M059J (cell line): ENCODE measurements at regions not wholly inside any gene's neighbourhood (a gene's known extent, or its start where the extent isn't known, plus 50 kb on each side); places are given as distances from the start of the nearest gene placed in this dataset.

ENCODE experiments used
- DNase-seq: peaks from one replicate; pipeline ENCODE4 v3.0.0-alpha.2; 2012; ENCODE audit warnings: low read depth

DNA sequence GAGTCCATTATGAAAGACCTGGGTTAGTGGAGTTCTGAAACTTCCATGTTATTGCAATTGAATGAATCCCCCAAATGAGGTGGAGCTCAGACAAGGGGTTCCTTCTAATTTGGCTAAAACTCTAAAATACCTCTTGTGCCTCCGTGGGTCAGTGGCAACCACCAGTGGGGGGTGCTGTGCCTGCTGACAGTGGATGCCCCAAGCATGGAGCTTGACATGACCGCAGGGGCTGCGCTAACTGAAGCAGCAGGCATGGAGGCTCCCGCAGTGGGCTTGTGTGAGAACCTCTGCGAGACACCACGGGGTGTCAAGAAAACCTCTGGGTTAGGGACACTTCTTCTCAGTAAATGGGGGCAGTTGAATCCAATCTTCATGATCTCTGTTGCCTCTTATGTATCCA lies 200.5 kb downstream of the DRD1 start:
- DNase-seq = no peak

DNA sequence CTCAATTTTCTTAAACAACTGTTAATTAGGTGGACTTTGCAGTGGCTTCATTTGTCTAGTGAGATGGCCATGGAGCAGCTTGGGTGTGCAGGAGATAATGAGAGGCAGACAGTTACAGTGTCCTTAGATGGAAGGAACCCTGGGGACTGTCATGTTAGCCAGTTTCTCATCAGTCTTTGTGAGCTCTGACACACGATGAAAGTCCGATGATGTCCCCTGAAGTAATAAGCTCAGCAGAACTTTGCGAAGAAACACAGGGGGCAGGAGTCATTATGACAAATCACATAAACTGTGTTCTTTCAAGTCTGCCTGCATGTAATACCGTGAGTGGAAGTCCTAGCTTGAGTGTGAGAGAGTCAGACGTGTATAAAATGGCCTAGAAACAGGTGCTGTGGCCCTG lies 201.8 kb downstream of the DRD1 start:
- DNase-seq = no peak

DNA sequence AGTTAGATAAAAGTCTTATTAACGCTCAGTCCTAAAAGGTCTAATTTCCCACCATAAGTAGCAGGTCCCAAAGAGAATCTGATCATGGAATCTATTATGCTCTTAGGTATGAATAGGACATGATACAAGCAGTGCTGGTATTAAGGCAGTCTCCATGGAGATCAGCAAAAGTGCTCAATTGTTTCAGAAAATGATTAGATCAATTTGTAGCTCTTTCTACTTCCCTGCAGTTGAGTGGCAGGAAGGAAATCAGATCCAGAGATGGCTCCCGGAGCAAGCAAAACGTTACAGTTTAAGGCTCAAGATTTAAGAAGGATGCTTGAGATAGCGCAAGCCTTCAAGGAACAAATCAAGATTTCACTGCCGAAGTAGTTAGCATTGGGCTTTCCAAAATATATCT lies 205.7 kb downstream of the DRD1 start:
- DNase-seq = no peak

DNA sequence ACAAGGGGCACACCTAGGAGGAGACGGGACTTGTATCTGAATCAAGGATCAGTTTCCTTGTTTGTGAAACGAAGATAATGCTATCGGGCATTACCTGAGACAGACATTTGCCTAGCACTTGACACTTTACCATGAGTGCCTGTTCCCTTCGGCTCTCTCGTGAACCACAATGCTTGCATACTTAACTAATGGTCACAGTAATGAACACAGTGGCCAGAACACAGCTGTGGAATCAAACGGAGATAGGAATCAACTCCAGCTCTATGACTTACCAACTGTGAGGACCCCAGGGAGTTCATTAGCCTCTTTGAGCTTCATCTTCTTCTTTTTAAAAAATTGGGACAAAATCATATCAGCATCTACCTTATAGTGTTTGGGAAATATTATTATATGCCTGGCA lies 207.8 kb downstream of the DRD1 start:
- no peak for DNase-seq

DNA sequence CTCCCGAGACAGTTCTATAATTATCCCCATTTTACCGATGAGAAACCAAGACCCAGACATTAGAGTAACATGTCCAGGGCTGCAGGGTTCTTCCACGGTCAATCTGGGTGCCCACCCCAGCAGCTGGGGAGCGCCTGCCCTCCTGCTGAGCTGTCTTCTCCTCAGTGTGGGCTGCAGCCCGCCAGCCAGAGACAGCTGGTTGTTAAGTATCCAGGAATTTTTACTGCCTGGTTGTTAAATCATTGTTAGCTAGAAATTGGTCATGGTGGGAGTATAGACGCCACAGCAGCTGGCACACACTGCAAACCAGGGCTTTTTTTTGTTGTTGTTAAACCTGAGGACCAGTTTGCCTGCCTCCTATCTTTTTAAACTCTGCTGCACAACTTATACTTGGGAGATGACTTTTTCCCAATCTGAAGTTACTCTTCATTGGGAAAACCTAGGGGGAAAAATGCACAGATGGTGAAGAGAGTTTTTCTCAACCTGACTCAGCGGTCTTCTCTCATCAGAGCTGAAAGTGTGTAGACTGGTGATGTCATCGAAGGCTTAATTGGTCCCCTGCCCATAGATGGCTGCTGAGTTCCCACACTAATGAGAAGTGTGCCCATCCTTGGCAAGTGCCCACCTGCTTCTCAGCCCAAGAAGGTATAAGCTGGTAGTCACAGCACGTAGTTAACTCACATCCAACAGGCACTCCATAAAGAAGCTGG lies 208.6 kb downstream of the DRD1 start:
- peak; percentile 67 for DNase-seq

DNA sequence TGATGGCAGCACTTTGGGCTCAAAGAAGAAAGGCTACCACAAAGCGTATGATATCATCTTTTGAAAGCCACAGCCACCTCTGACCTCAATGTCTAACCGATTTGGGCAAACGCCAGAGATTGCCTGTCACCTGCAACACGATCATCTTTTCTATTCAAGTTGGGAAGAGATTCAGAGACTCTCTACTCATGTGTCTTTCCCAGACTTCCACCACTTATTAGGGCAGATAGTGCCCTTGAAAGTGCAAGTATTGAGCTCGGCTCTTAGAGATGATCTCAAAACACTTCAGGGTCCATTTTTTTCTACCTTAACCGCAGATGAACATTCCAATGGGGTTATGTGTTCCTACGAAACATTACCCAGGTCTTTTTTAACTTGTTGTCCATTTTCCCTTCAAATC lies 213.7 kb downstream of the DRD1 start:
- DNase-seq = peak; percentile 81

DNA sequence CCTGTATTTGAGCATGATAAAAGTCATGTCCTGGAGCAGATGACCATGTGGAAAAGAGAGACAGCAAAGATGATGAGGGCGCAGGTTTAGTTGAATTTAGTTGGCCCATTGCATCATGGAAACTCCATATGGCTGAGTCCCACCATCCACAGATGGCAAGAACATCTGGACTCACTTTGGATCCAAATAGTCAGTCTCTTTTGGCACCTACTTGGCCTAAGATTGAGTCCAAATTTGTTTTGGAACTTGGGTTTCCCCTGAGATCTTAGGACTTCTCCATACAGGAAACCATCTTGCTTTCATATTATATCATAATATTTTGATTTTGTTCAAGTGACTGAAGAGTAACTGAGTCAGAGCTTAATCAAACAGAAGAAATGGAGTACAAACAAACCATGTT lies 217.5 kb downstream of the DRD1 start:
- DNase-seq = no peak

DNA sequence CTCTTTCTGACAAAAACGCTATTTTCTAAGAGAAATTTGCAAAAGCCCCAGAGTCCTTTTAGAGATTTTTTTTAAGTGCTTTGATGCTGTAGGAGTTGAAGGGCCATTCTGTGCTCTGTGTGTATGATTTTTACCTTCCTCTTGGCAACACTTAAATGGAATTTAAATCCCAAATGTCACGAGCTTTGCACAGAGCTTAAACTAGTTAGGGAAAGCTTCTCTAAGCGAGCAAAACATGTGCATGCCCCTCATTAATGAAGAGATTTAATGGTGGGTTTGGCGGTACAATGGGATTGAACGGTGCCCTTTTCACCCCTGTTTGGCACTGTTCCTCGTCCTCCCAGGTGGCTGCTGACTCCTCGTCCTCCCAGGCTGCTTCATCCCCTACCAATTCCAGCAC lies 220.7 kb downstream of the DRD1 start:
- no peak for DNase-seq

DNA sequence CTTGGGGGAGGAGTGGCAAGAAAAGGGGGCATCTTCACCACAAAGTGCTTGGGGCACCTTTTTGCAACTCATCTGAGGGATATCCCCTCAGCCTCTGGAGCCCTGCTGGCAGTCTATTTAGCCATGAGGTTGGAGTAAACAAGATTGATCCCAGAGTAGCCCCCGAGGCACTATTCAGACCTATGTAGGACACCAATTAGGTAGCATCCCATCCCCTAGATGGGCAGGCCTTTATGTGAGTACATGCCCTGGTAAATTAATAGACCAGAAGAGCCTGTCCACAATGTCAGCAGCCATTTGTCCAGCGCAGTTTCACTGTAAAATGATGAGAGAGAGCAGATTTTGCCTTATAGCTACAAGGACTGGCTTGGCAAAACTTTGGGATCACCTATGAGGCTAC lies 221.4 kb downstream of the DRD1 start:
- no peak for DNase-seq

DNA sequence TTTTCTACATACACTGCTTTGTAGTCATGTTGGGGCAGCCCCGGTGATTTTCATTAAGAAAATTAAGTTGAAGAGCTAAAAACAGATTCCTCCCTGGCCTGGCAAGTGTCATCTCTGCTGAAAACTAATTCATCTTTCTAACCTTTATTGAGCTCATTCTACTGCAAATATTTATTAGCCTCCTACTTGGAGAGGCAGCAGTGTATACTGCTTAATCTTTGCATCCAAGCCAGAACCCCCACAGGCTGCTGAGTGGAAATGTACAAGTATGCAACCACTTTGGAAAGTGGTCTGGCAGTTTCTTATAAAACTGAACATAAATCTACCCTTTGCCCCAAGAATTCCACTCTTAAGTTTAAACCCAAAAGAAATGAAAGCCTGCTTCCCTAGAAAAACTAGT lies 223.4 kb downstream of the DRD1 start:
- no peak for DNase-seq

DNA sequence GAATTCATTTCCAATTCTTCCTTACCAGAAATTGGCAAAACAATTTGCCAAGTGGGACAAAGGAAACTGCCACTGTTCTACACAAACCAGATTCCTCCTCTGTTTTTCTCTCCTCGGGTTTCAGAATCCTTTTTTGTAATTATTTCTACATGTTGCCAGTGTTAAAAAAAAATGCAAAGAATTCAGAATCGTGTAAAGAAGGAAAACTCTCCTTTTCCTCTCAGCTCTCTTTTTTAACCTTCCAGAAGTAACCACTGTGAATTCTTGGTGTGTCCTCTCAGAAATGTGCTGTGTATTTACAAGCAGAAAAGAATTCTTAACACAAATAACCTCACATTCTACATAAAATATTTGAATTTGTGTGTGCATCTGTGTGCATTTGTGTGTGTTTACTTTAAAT lies 224.6 kb downstream of the DRD1 start:
- no peak for DNase-seq

DNA sequence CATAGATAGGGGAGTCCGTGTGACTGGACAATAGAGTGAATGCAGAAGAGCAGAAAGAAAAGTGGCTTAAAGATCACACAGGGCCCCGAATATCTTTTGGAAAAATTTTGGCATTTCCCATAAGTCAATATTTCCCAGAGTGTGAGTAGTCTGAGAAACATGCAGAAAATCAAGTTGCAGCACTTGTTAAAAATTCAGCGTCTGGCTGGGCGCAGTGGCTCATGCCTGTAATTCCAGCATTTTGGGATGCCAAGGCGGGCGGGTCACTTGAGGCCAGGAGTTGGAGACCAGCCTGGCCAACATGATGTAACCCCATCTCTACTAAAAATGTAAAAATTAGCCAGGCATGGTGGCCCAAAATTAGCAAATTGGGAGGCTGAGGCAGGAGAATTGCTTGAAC lies 227.0 kb downstream of the DRD1 start:
- peak; percentile 76 for DNase-seq

DNA sequence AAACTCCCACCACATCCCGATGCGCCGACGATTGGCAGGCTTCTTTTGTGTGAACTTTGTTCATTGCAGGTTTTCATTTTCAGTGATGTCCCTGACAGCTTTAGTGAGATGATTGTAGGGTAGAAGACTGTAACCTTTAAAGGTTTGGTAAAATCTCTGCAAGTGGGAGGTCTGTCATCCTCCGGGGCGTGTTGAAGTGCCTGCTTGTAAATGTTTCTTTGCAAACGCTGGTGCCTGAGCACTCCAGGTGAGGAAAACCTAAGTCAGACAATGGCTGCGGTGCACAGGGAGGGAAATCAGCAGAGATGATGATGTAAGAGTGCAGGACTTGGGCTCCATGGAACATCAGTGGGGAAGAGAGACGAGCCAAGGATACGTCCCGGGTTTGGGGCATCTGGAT lies 228.1 kb downstream of the DRD1 start:
- DNase-seq = no peak

DNA sequence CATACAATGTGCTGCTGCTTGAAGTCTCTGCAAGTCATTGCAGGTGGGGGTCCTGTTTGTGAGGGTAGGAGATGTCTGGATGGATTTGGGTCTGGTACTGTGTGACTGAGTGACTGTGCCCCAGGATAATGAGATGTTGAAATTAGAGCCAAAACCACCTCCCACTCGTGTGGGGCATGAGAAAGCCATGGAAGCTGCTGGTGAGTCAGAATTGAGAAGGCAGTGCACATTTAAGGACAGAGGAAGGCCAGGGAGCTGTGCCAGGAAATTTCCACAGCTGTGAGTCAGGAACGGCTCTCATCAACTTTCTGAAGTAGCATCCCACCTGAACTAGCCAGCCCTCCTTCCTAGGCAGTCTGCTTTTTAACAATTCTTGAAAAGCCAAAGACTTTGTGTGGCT lies 229.8 kb downstream of the DRD1 start:
- peak; percentile 98 for DNase-seq

DNA sequence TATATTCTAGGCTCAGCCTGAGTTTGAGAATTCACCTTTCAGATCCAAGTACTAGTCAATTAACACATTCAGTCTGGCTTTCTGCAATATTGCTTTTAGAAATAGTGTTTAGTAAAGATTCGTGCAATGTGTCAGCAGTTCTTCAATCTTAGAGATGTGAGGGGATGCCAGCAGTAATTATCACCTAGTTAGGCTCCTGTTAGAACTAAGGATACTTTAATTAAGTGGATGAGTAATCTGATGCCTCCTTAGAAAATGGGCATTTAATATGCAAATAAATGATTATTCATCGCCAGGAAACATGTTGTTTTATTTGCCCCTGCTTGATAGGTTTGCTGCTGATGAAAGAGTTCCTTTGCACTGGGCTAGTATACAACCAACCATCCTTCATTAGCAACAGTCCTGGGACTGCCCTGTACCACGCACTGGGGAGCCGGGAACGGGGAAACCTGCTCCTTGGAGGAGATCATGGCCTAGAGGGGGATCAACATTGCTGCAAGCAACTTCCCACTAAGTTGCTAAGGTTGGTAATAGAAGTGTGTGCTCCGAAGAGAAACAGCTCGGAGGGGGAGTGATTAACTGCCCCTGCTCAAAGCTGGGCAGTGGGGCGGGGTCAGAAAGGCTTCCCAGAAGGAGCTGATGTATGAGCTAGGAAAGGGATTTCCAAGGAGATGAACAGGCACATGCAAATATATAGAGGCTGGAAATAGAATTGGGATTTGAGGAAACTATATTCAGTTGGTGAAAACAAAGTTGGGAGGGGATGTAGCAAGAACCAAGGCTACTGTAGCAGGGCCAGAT lies 231.8 kb downstream of the DRD1 start:
- no peak for DNase-seq

DNA sequence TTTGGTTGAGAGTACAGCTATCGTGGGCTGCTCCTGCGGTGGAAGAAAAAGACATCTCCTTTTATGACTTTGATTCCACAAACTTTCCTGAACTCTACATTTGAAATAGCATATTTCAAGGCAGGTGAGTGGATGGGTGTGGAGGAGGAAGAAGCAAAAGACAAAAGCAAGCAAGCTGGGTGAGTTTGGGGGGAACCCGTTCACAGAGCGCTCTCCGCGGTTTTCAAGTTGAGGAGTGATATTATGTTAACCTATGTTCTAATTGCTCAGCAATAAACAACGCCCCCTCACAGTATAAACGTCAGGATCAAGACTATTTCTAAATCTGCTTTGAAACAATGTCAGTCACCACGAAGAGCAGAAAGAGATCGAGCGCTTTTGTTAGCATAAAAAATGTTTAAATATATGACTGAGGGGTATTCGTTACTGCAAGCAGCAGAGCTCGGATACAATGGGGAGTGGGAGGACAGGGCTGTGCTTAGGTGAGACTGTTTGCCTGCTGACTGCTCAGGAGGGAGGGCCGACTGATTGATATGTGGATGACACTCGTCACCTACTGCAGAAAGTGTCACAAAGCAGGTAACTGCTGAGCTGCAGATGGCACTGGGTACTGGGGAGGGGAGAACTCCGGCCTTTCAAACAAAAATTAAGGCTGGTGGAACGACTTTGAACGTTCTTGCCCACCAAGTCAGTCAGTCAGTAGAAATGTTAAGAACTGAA lies 236.5 kb downstream of the DRD1 start:
- no peak for DNase-seq

DNA sequence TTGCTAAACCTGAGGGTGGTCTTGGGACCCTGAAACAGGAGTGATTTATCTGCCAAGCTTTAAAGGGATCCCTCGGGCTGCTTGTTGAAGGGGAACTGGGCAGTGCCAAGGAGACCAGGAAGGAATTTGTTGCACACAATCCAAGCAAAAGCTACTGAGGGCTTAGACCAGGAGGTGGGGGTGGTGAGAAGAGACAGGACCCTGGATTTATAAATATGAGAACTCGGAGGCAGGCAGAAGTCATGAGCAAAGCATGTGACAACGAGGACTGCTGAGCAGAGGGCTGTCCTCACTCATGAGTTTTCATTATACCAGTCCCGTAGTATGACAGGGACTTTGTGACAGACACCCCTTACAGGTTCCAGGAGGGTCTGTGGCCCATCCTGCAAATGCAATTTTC lies 237.3 kb downstream of the DRD1 start:
- DNase-seq = peak; percentile 36

DNA sequence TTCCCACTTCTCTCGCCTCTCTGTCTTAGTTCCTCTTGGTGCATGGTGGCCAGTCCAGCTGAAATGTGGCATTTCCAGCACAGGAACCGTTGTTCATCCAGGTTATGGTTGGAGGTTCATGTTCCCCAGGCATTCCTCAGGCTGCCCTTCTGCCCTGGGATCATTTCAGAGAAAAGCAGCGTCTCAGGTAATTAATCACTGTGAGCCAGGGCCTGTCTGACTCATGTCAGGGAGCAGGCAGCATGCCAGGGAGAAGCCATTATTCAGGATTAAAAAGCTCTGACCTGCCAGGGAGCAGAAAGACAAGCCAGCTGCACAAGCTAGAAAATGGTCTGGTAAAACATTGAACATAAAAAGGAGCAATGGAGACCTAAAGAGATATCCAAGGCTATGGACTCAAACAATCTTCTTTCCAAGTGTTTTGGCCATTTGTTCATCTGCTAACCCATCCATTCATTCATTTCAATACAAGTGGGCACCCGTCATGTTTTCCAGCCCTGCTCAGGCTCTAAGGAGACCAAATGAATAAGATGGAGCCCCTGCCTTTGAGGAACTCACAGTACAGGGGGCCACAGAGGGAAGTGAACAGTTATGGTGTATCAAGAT lies 241.4 kb downstream of the DRD1 start:
- peak; percentile 94 for DNase-seq

DNA sequence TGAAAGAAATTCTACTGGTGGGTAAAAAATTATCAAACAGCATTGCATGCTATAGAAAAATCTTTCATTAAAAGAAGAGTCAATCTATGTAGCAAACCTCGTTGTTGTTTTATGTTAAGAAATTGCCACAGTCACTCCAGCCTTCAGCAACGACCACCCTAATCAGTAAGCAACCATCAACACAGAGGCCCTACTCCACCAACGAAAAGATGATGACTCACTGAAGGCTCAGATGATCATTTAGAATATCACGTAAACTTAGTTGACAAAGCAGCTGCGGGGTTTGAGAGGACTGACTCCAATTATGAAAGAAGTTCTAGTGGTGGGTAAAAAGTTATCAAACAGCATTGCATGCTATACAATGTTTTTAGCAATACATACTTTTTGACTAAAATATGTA lies 242.6 kb downstream of the DRD1 start:
- DNase-seq = peak; percentile 51

DNA sequence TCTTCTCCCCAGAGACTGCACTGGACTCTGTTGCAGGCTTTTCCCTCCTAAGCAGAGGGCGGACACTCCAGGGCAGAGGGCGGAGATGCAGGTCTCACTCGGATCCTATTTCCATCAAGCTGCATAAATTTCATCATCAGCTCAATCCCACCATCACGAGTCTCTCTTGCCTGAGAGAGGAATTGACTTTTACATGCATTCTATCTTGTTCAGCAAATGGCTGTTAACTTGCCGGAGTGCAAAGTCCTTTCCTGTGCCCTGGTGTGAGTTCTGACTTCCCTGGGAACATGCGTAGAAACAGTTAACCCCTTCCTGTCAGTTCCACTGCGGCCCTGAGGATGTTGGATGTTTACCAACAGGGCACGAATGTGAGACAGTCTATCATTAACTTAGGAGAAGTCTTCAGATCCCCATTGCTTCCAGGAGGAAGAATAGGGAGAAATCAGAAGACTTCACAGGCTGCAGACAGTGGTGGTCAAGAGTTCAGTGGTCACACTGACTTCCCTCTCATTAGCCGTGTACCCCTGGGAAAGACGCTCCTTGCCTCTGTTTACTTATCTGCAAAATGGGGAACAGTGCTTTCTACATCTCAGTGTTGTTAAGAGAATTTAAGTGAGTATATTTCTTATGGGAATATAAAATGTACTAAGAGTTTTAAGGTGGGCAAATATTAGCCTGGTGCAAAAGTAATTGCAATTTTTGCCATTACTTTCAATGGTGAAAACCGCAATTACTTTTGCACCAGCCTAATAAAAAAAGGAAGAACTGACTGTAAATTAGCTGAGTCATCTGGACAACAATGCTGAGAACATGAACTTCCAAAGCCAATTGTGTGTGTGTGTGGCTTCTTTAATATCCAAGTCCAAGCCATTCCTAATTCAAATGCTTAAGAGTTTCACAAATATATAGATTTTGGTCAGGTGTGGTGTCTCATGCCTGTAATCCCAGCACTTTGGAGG lies 248.0 kb downstream of the DRD1 start:
- DNase-seq = peak; percentile 56

DNA sequence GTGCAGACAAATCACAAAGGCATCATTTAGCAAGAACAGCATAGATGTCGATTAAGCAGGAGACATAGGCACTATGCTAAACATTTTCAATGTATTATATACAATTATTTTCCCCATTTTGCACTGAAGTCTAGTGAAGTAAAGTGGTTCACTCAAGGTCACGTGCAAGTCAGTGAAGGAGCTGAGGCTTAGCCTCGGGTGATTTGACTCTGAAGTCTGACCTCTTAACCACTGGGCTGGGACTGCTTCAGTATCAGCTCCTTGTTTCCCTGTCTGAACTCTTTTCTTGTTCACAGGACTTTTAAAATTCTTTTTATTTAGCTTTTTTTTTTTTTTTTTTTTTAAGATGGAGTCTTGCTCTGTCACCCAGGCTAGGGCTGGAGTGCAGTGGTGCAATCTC lies 262.7 kb downstream of the DRD1 start:
- peak; percentile 57 for DNase-seq
